Right lobe of liver (tissue), 6 donors: ENCODE measurements at regions not wholly inside any gene's neighbourhood (a gene's known extent, or its start where the extent isn't known, plus 50 kb on each side); places are given as distances from the start of the nearest gene placed in this dataset.

Experiments
- ATAC-seq, 4 donors: fragments of 200-7000 bp; cut with Tn5 transposase; one replicate each; pipeline ENCODE4 v1.9.1; 2020; ENCODE audit warnings: mild to moderate bottlenecking in 4 of 4, moderate library complexity in 4 of 4
- DNase-seq, 3 donors: peaks; one replicate each; pipeline ENCODE4 v3.0.0-alpha.2; 2020
- H3K27ac ChIP-seq, 3 donors: fragments of 200-600 bp; one replicate each; pipeline ENCODE4 v1.8.0; 2022
- H3K27me3 ChIP-seq, 2 donors: fragments of 200-600 bp; one replicate each; pipeline ENCODE4 v1.8.0; 2022
- H3K36me3 ChIP-seq, 4 donors: fragments of 200-600 bp; sonication (generic) in 1 of 4; one replicate each; pipeline versions ENCODE4 v1.5.1 to v1.8.0; 2017 to 2022; ENCODE audit warnings: control low read depth in 1 of 4
- H3K4me1 ChIP-seq, 4 donors: fragments of 200-600 bp; sonication (generic) in 1 of 4; one replicate each; pipeline versions ENCODE4 v1.5.1 to v1.8.0; 2017 to 2022; ENCODE audit warnings: control low read depth in 1 of 4
- H3K4me3 ChIP-seq, 3 donors: fragments of 200-600 bp; one replicate each; pipeline ENCODE4 v1.8.0; 2022
- H3K9me3 ChIP-seq, 4 donors: fragments of 200-600 bp; sonication (generic) in 1 of 4; one replicate each; pipeline versions ENCODE4 v1.5.1 to v1.8.0; 2017 to 2022; ENCODE audit warnings: control low read depth in 1 of 4
- POLR2A ChIP-seq: fragments of 450-650 bp; IDR thresholded peaks from one replicate; pipeline ENCODE4 v1.6.1; 2017; ENCODE audit warnings: antibody characterized with exemption, mild to moderate bottlenecking
- WGBS: methylation state at CpG from one replicate; pipeline ENCODE4 v1.1.6; 2018; ENCODE audit warnings: low coverage, low lambda C conversion rate; ENCODE audit not compliant: insufficient coverage; ENCODE audit errors: missing lambda C conversion rate; 5-methylcytosine and 5-hydroxymethylcytosine counted together
- intact Hi-C, 2 donors: fragments of 100-400 bp; cut with DNase I; formaldehyde crosslinking; loops; one replicate each; pipeline versions ENCODE4 v1.11.2 to v1.14.1; 2022
- TF ChIP-seq, protein P1 (sequence below), 4 donors: fragments of 200-600 bp in 3 of 4; fragments of 450-650 bp in 1 of 4; IDR thresholded peaks; one replicate each; pipeline versions ENCODE4 v1.5.1 to v1.8.0; 2016 to 2022; ENCODE audit warnings: antibody characterized with exemption in 4 of 4, mild to moderate bottlenecking in 2 of 4
- donor health status: DM: no; HTN: yes; CAD: no.
- donor health status: DM: no; HTN: no; CAD: no.
- donor health status: DM: no; HTN: no; CAD: no.
- donor health status: DM: no; HTN: yes; CAD: no.
- donor health status: DM: no; HTN: yes; CAD: no.

DNA sequence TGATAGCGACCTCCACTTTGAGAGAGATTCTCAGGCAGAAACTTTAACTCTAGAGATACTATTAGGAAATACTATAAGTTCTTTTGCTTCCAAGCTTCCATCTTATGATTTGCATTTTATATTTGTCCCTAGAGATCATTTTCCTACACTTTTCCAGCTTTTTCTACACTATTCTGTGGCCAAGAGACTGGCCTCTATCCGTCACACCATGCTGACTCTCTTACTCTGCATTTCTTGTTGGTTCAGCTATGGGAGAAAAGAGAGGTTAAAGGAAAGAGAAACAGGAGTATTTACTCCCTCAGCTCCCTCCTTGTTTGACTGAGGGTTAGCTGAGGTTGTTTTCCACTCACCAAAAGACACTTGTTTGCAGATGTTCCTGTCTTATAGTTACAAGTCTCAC is 665.6 kb upstream of the CXADR start:
- 75% methylated on average over 2 of the region's 2 CpGs for WGBS
- H3K4me1 ChIP-seq: no peaks in the 10 kb centered on the region
- DNase-seq (no peak), ATAC-seq (no peak)
- H3K4me3 ChIP-seq: no peak overlapping the region
- H3K9me3 ChIP-seq: no peaks in the 10 kb centered on the region
- intact Hi-C loops: no loop called here
- no peaks in the 10 kb centered on the region for H3K27me3 ChIP-seq
- no peak overlapping the region for H3K27ac ChIP-seq
- TF ChIP-seq POLR2A: no peak
- TF ChIP-seq, protein P1, sequence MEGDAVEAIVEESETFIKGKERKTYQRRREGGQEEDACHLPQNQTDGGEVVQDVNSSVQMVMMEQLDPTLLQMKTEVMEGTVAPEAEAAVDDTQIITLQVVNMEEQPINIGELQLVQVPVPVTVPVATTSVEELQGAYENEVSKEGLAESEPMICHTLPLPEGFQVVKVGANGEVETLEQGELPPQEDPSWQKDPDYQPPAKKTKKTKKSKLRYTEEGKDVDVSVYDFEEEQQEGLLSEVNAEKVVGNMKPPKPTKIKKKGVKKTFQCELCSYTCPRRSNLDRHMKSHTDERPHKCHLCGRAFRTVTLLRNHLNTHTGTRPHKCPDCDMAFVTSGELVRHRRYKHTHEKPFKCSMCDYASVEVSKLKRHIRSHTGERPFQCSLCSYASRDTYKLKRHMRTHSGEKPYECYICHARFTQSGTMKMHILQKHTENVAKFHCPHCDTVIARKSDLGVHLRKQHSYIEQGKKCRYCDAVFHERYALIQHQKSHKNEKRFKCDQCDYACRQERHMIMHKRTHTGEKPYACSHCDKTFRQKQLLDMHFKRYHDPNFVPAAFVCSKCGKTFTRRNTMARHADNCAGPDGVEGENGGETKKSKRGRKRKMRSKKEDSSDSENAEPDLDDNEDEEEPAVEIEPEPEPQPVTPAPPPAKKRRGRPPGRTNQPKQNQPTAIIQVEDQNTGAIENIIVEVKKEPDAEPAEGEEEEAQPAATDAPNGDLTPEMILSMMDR (IDR thresholded peaks at IDR 0.05): no peak
- no peaks in the 10 kb centered on the region for H3K36me3 ChIP-seq

DNA sequence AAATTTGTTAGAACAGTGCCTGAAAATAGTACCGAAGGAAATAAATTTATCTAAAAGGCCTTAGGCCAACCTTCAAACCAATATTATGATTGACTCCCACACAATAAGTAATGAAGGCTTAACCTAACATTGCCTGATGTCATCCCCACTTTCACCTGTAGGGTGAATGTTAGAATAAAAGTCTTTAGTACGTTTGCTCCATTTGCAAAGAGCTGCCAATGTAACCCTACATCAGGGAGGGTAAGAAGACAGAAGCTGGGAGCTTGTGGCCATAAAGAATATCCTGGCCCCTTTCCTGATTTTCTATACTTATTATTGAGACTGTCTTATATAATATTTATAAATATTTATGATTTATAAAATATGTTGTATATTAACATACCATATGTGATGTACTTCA is 661.8 kb upstream of the CXADR start:
- Histone ChIP-seq H3K36me3 (no peaks in the 10 kb centered on the region), H3K27ac (no peak overlapping the region), H3K27me3 (no peaks in the 10 kb centered on the region), H3K4me1 (no peaks in the 10 kb centered on the region), H3K9me3 (no peaks in the 10 kb centered on the region), H3K4me3 (no peak overlapping the region)
- ATAC-seq: no peak
- no peak for DNase-seq
- TF ChIP-seq POLR2A: no peak
- TF ChIP-seq, protein P1 (IDR thresholded peaks at IDR 0.05): no peak
- intact Hi-C loops: no loop called here
- WGBS: 83% methylated on average over 2 of the region's 2 CpGs

DNA sequence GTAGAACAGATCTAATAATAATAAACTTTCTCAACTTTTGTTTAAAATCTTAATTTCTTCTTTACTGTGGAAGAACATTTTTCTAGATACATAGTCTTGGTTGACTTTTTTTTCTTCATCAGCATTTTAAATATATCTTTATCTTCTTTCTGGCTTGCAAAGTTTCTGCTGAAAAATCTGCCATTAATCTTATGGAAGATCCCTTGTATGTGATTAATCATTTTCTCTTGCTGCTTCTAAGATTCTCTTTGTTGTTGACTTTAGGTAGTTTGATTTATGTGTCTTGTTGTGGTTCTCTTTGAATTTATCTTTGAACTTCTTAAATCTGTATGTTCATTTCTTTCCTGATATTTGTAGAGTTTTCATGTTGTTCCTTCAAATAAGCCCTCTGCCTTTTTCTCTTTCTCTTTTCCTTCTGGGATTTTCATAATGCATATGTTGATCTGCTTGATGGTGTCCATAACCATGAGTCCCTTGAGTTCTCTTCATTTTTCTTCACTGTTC is 657.6 kb upstream of the CXADR start:
- Histone ChIP-seq H3K27ac (no peak overlapping the region), H3K4me1 (no peaks in the 10 kb centered on the region), H3K4me3 (no peak overlapping the region), H3K36me3 (no peaks in the 10 kb centered on the region), H3K9me3 (no peaks in the 10 kb centered on the region), H3K27me3 (no peaks in the 10 kb centered on the region)
- TF ChIP-seq, protein P1 (IDR thresholded peaks at IDR 0.05): no peak
- TF ChIP-seq POLR2A: no peak
- DNase-seq (no peak), ATAC-seq (no peak)
- intact Hi-C loops: no loop called here

DNA sequence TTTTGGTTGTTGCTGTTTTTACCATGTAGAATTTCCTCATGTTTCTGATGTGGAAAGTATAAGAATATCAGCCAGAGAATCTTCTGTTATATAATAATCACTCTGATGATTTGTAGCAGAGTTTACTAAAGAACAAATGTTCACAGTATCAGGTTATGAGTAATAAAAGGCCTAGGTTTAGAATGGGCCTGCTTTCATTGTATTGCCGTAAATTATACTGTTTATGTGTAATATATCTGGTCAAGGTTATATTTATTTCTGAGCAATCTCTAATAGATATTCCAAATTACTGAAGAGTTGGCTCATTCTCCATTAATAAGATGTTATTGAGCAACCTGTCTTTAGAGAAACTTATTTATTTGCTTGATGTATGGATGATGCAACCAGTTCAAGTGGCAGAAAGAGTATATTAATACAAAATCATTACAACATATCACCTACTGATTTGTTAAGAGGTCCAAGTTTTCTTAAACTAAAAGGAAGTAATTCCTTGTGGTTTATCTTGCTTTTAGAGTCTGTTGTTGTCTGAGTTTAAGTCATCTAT is 649.4 kb upstream of the CXADR start:
- no peaks in the 10 kb centered on the region for H3K4me1 ChIP-seq
- 67% methylated on average over 1 of the region's 1 CpG for WGBS
- H3K27ac ChIP-seq: no peak overlapping the region
- H3K4me3 ChIP-seq: no peak overlapping the region
- intact Hi-C loops: no loop called here
- no peaks in the 10 kb centered on the region for H3K36me3 ChIP-seq
- TF ChIP-seq, protein P1 (IDR thresholded peaks at IDR 0.05): no peak
- no peak for TF ChIP-seq POLR2A
- DNase-seq: no peak
- no peaks in the 10 kb centered on the region for H3K27me3 ChIP-seq
- no peak for ATAC-seq
- no peaks in the 10 kb centered on the region for H3K9me3 ChIP-seq

DNA sequence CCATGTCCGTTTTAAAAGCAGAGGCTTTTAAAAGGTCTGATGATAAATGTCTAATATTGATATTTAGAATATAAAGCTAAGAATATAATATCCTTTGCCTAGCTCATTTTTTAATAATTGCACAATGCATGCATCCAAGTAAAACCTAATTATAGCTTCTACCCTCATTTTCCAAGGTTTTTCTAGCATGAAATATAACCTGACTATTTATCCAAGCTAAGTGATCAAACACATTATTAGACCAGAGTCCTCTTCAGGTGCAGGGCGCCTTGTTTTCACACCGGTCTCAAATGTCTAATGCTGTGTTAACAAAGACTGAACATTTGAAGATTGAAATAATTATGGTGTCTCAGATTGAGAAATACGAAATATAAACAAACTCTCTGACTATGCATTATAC is 648.9 kb upstream of the CXADR start:
- no peaks in the 10 kb centered on the region for H3K4me1 ChIP-seq
- no peak for DNase-seq
- no peaks in the 10 kb centered on the region for H3K36me3 ChIP-seq
- intact Hi-C loops: no loop called here
- H3K4me3 ChIP-seq: no peak overlapping the region
- no peak for ATAC-seq
- H3K27me3 ChIP-seq: no peaks in the 10 kb centered on the region
- TF ChIP-seq, protein P1 (IDR thresholded peaks at IDR 0.05): no peak
- no peak for TF ChIP-seq POLR2A
- WGBS: 72% methylated on average over 4 of the region's 4 CpGs
- no peaks in the 10 kb centered on the region for H3K9me3 ChIP-seq
- H3K27ac ChIP-seq: no peak overlapping the region
